ENCODE measurements at regions not wholly inside any gene's neighbourhood (a gene's known extent, or its start where the extent isn't known, plus 50 kb on each side); places are given as distances from the start of the nearest gene placed in this dataset.
"Not testable (repeated sequence)": the region's sequence is repeated elsewhere in the genome, so short reads cannot be mapped to it uniquely, and the experiment has no call there.

- no peaks in the 10 kb centered on the region for H3K4me1 ChIP-seq (ENCODE audit: control insufficient read depth, insufficient read depth, low read length, poor library complexity, severe bottlenecking)
- H3K27ac ChIP-seq (ENCODE audit: insufficient read depth, low read length, poor library complexity, severe bottlenecking): no peak overlapping the region
- no peaks in the 10 kb centered on the region for H3K9me3 ChIP-seq (ENCODE audit: control insufficient read depth, low read length)
- no peak for DNase-seq
- H3K36me3 ChIP-seq (ENCODE audit: control insufficient read depth, insufficient read depth, low read length): no peaks in the 10 kb centered on the region
- no peaks in the 10 kb centered on the region for H3K27me3 ChIP-seq (replicated peaks; ENCODE audit: control insufficient read depth, insufficient read depth, low read length, poor library complexity, severe bottlenecking)
- H3K4me3 ChIP-seq (ENCODE audit: insufficient read depth, low read depth, low read length, poor library complexity, severe bottlenecking): no peak overlapping the region
These were observed 253.2 kb downstream of the SPRY1 start for GRCh38 chr4:123649645-123650391.

GRCh38 chr4:123651066-123651465, 254.5 kb downstream of the SPRY1 start:
- no peak for DNase-seq
- Histone ChIP-seq H3K27ac (ENCODE audit: insufficient read depth, low read length, poor library complexity, severe bottlenecking) (no peak overlapping the region), H3K36me3 (ENCODE audit: control insufficient read depth, insufficient read depth, low read length) (no peaks in the 10 kb centered on the region), H3K27me3 (replicated peaks; ENCODE audit: control insufficient read depth, insufficient read depth, low read length, poor library complexity, severe bottlenecking) (no peaks in the 10 kb centered on the region), H3K4me3 (ENCODE audit: insufficient read depth, low read depth, low read length, poor library complexity, severe bottlenecking) (no peak overlapping the region), H3K4me1 (ENCODE audit: control insufficient read depth, insufficient read depth, low read length, poor library complexity, severe bottlenecking) (no peaks in the 10 kb centered on the region), H3K9me3 (ENCODE audit: control insufficient read depth, low read length) (no peaks in the 10 kb centered on the region)

- no peak for DNase-seq
- Histone ChIP-seq H3K4me1 (ENCODE audit: control insufficient read depth, insufficient read depth, low read length, poor library complexity, severe bottlenecking) (no peaks in the 10 kb centered on the region), H3K27ac (ENCODE audit: insufficient read depth, low read length, poor library complexity, severe bottlenecking) (no peak overlapping the region)
These were observed 255.1 kb downstream of the SPRY1 start for GRCh38 chr4:123651536-123652180.

GRCh38 chr4:123652476-123652875, 255.9 kb downstream of the SPRY1 start:
- H3K9me3 ChIP-seq (ENCODE audit: control insufficient read depth, low read length): no peaks in the 10 kb centered on the region
- no peaks in the 10 kb centered on the region for H3K4me1 ChIP-seq (ENCODE audit: control insufficient read depth, insufficient read depth, low read length, poor library complexity, severe bottlenecking)
- H3K27me3 ChIP-seq (replicated peaks; ENCODE audit: control insufficient read depth, insufficient read depth, low read length, poor library complexity, severe bottlenecking): no peaks in the 10 kb centered on the region
- H3K27ac ChIP-seq (ENCODE audit: insufficient read depth, low read length, poor library complexity, severe bottlenecking): no peak overlapping the region
- H3K36me3 ChIP-seq (ENCODE audit: control insufficient read depth, insufficient read depth, low read length): no peaks in the 10 kb centered on the region
- H3K4me3 ChIP-seq (ENCODE audit: insufficient read depth, low read depth, low read length, poor library complexity, severe bottlenecking): no peak overlapping the region
- no peak for DNase-seq

More at GRCh38 chr4:123651536-123652180, 255.1 kb downstream of the SPRY1 start:
- Histone ChIP-seq H3K9me3 (ENCODE audit: control insufficient read depth, low read length) (no peaks in the 10 kb centered on the region), H3K4me3 (ENCODE audit: insufficient read depth, low read depth, low read length, poor library complexity, severe bottlenecking) (no peak overlapping the region), H3K36me3 (ENCODE audit: control insufficient read depth, insufficient read depth, low read length) (no peaks in the 10 kb centered on the region), H3K27me3 (replicated peaks; ENCODE audit: control insufficient read depth, insufficient read depth, low read length, poor library complexity, severe bottlenecking) (no peaks in the 10 kb centered on the region)

GRCh38 chr4:123653236-123653635, 256.6 kb downstream of the SPRY1 start:
- DNase-seq: no peak

GRCh38 chr4:123656746-123657294, 260.2 kb downstream of the SPRY1 start:
- H3K27me3 ChIP-seq (replicated peaks; ENCODE audit: control insufficient read depth, insufficient read depth, low read length, poor library complexity, severe bottlenecking); H3K4me1 ChIP-seq (ENCODE audit: control insufficient read depth, insufficient read depth, low read length, poor library complexity, severe bottlenecking); H3K27ac ChIP-seq (ENCODE audit: insufficient read depth, low read length, poor library complexity, severe bottlenecking); DNase-seq; H3K36me3 ChIP-seq (ENCODE audit: control insufficient read depth, insufficient read depth, low read length); H3K4me3 ChIP-seq (ENCODE audit: insufficient read depth, low read depth, low read length, poor library complexity, severe bottlenecking); H3K9me3 ChIP-seq (ENCODE audit: control insufficient read depth, low read length): not testable (repeated sequence)

More at GRCh38 chr4:123653236-123653635, 256.6 kb downstream of the SPRY1 start:
- H3K4me3 ChIP-seq (ENCODE audit: insufficient read depth, low read depth, low read length, poor library complexity, severe bottlenecking): no peak overlapping the region
- H3K4me1 ChIP-seq (ENCODE audit: control insufficient read depth, insufficient read depth, low read length, poor library complexity, severe bottlenecking): no peaks in the 10 kb centered on the region
- H3K27ac ChIP-seq (ENCODE audit: insufficient read depth, low read length, poor library complexity, severe bottlenecking): no peak overlapping the region
- no peaks in the 10 kb centered on the region for H3K9me3 ChIP-seq (ENCODE audit: control insufficient read depth, low read length)
- no peaks in the 10 kb centered on the region for H3K36me3 ChIP-seq (ENCODE audit: control insufficient read depth, insufficient read depth, low read length)
- no peaks in the 10 kb centered on the region for H3K27me3 ChIP-seq (replicated peaks; ENCODE audit: control insufficient read depth, insufficient read depth, low read length, poor library complexity, severe bottlenecking)

- not testable (repeated sequence) for H3K27ac ChIP-seq (ENCODE audit: insufficient read depth, low read length, poor library complexity, severe bottlenecking); H3K27me3 ChIP-seq (replicated peaks; ENCODE audit: control insufficient read depth, insufficient read depth, low read length, poor library complexity, severe bottlenecking); DNase-seq; H3K4me1 ChIP-seq (ENCODE audit: control insufficient read depth, insufficient read depth, low read length, poor library complexity, severe bottlenecking); H3K9me3 ChIP-seq (ENCODE audit: control insufficient read depth, low read length); H3K36me3 ChIP-seq (ENCODE audit: control insufficient read depth, insufficient read depth, low read length); H3K4me3 ChIP-seq (ENCODE audit: insufficient read depth, low read depth, low read length, poor library complexity, severe bottlenecking)
These were observed 261.0 kb downstream of the SPRY1 start for GRCh38 chr4:123657606-123658005.

- no peaks in the 10 kb centered on the region for H3K4me1 ChIP-seq (ENCODE audit: control insufficient read depth, insufficient read depth, low read length, poor library complexity, severe bottlenecking)
- H3K27ac ChIP-seq (ENCODE audit: insufficient read depth, low read length, poor library complexity, severe bottlenecking): no peak overlapping the region
- no peaks in the 10 kb centered on the region for H3K27me3 ChIP-seq (replicated peaks; ENCODE audit: control insufficient read depth, insufficient read depth, low read length, poor library complexity, severe bottlenecking)
- H3K4me3 ChIP-seq (ENCODE audit: insufficient read depth, low read depth, low read length, poor library complexity, severe bottlenecking): no peak overlapping the region
- no peaks in the 10 kb centered on the region for H3K9me3 ChIP-seq (ENCODE audit: control insufficient read depth, low read length)
- no peaks in the 10 kb centered on the region for H3K36me3 ChIP-seq (ENCODE audit: control insufficient read depth, insufficient read depth, low read length)
- DNase-seq: no peak
These were observed 262.7 kb downstream of the SPRY1 start for GRCh38 chr4:123659262-123659661.

GRCh38 chr4:123659730-123660129, 263.1 kb downstream of the SPRY1 start:
- Histone ChIP-seq H3K4me3 (ENCODE audit: insufficient read depth, low read depth, low read length, poor library complexity, severe bottlenecking) (no peak overlapping the region), H3K27me3 (replicated peaks; ENCODE audit: control insufficient read depth, insufficient read depth, low read length, poor library complexity, severe bottlenecking) (no peaks in the 10 kb centered on the region)
- no peak for DNase-seq

GRCh38 chr4:123661080-123661737, 264.6 kb downstream of the SPRY1 start:
- H3K9me3 ChIP-seq (ENCODE audit: control insufficient read depth, low read length): no peaks in the 10 kb centered on the region
- no peak overlapping the region for H3K4me3 ChIP-seq (ENCODE audit: insufficient read depth, low read depth, low read length, poor library complexity, severe bottlenecking)
- H3K36me3 ChIP-seq (ENCODE audit: control insufficient read depth, insufficient read depth, low read length): no peaks in the 10 kb centered on the region
- DNase-seq: no peak
- H3K27ac ChIP-seq (ENCODE audit: insufficient read depth, low read length, poor library complexity, severe bottlenecking): no peak overlapping the region
- H3K27me3 ChIP-seq (replicated peaks; ENCODE audit: control insufficient read depth, insufficient read depth, low read length, poor library complexity, severe bottlenecking): no peaks in the 10 kb centered on the region
- H3K4me1 ChIP-seq (ENCODE audit: control insufficient read depth, insufficient read depth, low read length, poor library complexity, severe bottlenecking): no peaks in the 10 kb centered on the region

More at GRCh38 chr4:123659730-123660129, 263.1 kb downstream of the SPRY1 start:
- Histone ChIP-seq H3K36me3 (ENCODE audit: control insufficient read depth, insufficient read depth, low read length) (no peaks in the 10 kb centered on the region), H3K9me3 (ENCODE audit: control insufficient read depth, low read length) (no peaks in the 10 kb centered on the region), H3K27ac (ENCODE audit: insufficient read depth, low read length, poor library complexity, severe bottlenecking) (no peak overlapping the region), H3K4me1 (ENCODE audit: control insufficient read depth, insufficient read depth, low read length, poor library complexity, severe bottlenecking) (no peaks in the 10 kb centered on the region)

Measured in effector memory CD4-positive, alpha-beta T cell (primary cell).